ENCODE measurements at regions not wholly inside any gene's neighbourhood (a gene's known extent, or its start where the extent isn't known, plus 50 kb on each side); places are given as distances from the start of the nearest gene placed in this dataset.

DNA sequence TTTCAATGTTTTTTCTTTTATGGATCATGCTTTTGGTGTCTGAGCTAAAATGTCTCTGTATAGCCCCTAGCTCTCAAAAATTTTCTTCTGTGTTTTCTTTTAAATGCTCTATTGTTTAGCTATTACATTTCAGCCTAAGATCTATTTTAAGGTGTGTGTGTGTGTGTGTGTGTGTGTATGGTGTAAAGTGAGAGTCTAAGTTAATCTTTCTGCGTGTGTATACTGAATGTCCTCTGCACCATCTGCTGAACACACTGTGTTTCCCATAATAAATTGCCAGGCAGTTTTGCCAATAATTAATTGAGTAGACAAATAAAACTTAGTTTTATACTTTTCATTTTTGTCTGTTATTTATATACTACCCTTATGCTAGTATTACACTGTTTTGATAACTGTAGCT lies 2096.3 kb upstream of the C9orf72 start:
- no peak overlapping the region for H3K27ac ChIP-seq
- no peaks in the 10 kb centered on the region for H3K36me3 ChIP-seq
- 51 to 63% methylated on average over 1 of the region's 1 CpG for WGBS, 2 donors
- intact Hi-C loops (cut with DNase I), result no loop called here
- TF ChIP-seq POLR2AphosphoS5 (IDR thresholded peaks at IDR 0.05) (no peak), POLR2A (IDR thresholded peaks at IDR 0.05) (no peak), EP300 (IDR thresholded peaks at IDR 0.05) (no peak), CTCF (IDR thresholded peaks at IDR 0.05) (no peak)
- DNase-seq, result no peak
- no peaks in the 10 kb centered on the region for H3K9me3 ChIP-seq
- H3K27me3 ChIP-seq, result no peaks in the 10 kb centered on the region
- no peak overlapping the region for H3K4me3 ChIP-seq
- no peaks in the 10 kb centered on the region for H3K4me1 ChIP-seq

GRCh38 chr9:29685531-29685930 lies 2112.2 kb upstream of the C9orf72 start:
- H3K4me1 ChIP-seq, result no peaks in the 10 kb centered on the region
- H3K27ac ChIP-seq, result no peak overlapping the region
- TF ChIP-seq POLR2AphosphoS5 (IDR thresholded peaks at IDR 0.05) (no peak), CTCF (IDR thresholded peaks at IDR 0.05) (no peak), EP300 (IDR thresholded peaks at IDR 0.05) (no peak), POLR2A (IDR thresholded peaks at IDR 0.05) (no peak)
- H3K36me3 ChIP-seq, result no peaks in the 10 kb centered on the region
- no peaks in the 10 kb centered on the region for H3K27me3 ChIP-seq
- H3K9me3 ChIP-seq, result no peaks in the 10 kb centered on the region
- DNase-seq, result no peak
- no peak overlapping the region for H3K4me3 ChIP-seq
- intact Hi-C loops (cut with DNase I), result no loop called here

DNA sequence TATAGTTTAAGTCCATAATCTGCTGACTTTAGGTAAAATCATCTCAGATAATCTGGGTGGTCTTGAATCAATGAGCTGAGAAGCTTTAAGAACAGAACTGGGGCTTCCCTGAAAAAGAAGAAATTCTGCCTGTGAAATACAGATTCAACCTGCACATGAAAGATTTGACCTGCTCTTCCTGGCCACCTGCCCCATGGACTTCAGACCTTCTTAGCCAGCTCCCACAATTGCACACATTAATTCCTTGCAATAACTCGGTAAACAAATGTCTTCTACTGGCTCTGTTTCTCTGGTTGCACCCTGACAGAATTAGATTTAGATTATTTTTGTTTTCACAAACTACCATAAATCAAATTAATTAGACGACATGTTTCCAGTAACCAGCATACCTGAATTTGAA lies 2117.9 kb upstream of the C9orf72 start:
- H3K27me3 ChIP-seq, result no peaks in the 10 kb centered on the region
- 30 to 76% methylated on average over 2 of the region's 2 CpGs for WGBS, 2 donors
- DNase-seq, result no peak
- intact Hi-C loops (cut with DNase I), result no loop called here
- H3K27ac ChIP-seq, result no peak overlapping the region
- H3K4me1 ChIP-seq, result no peaks in the 10 kb centered on the region
- H3K9me3 ChIP-seq, result no peaks in the 10 kb centered on the region
- H3K36me3 ChIP-seq, result no peaks in the 10 kb centered on the region
- no peak overlapping the region for H3K4me3 ChIP-seq
- TF ChIP-seq POLR2AphosphoS5 (IDR thresholded peaks at IDR 0.05) (no peak), POLR2A (IDR thresholded peaks at IDR 0.05) (no peak), CTCF (IDR thresholded peaks at IDR 0.05) (no peak), EP300 (IDR thresholded peaks at IDR 0.05) (no peak)

DNA sequence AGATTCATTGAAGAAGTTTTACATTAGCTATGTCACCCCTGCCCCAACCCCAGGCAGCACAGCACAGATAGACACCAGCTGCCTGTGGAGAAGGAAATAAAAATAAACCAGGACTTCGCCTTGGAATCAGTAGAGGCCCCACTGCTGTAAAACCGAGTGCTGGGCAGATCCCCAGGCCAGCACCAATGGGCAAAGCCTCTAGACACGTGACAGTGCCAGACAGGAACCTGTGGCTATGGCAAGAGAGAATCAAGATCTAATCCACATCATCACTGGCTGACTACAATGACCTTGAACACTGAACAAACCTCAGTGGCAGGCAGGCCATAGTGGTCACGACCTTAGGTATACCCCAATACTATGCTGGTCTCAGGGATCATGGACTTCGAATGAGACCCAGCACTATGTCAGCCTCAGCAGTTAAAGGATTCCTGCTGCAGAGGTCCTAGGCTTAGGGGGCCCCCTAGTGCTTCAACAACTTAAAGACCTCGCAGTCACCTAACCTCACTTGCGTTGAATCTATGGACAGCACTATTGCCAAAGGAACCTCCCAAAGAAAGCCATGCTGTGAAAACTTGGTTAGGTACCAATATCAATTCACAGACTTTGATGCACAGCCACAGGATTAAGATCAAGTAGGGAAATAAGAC lies 2118.6 kb upstream of the C9orf72 start:
- WGBS, 2 donors, result 43 to 48% methylated on average over 7 of the region's 7 CpGs
- H3K4me1 ChIP-seq, result no peaks in the 10 kb centered on the region
- TF ChIP-seq CTCF (IDR thresholded peaks at IDR 0.05) (no peak), POLR2A (IDR thresholded peaks at IDR 0.05) (no peak), EP300 (IDR thresholded peaks at IDR 0.05) (no peak), POLR2AphosphoS5 (IDR thresholded peaks at IDR 0.05) (no peak)
- no peaks in the 10 kb centered on the region for H3K9me3 ChIP-seq
- H3K27ac ChIP-seq, result no peak overlapping the region
- no peak for DNase-seq
- intact Hi-C loops (cut with DNase I), result no loop called here
- no peaks in the 10 kb centered on the region for H3K27me3 ChIP-seq
- H3K36me3 ChIP-seq, result no peaks in the 10 kb centered on the region
- no peak overlapping the region for H3K4me3 ChIP-seq

DNA sequence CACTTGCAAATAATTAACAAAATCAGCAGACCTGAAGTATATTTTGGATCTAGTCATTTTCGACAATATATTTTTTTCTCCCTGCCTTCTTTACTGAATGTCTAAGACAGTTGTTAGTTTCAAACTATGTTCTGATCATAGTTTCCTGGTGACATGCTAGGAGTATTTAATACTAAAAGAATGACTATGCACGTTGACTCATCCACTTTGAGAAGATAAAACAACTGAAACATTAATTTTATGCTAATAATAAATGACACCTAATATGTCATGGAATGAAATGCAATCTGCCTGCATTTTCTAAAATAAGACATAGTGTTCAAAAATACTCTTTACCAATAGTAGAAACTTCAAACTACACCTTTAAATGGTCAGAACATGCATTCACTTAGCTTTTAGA lies 2123.7 kb upstream of the C9orf72 start:
- TF ChIP-seq EP300 (IDR thresholded peaks at IDR 0.05) (no peak), CTCF (IDR thresholded peaks at IDR 0.05) (no peak)

More for the DNA sequence above, 2123.7 kb upstream of the C9orf72 start:
- H3K9me3 ChIP-seq, result no peaks in the 10 kb centered on the region
- WGBS, 2 donors, result 62 to 73% methylated on average over 2 of the region's 2 CpGs
- intact Hi-C loops (cut with DNase I), result no loop called here
- no peak overlapping the region for H3K4me3 ChIP-seq
- DNase-seq, result no peak
- no peak overlapping the region for H3K27ac ChIP-seq
- no peaks in the 10 kb centered on the region for H3K4me1 ChIP-seq
- no peaks in the 10 kb centered on the region for H3K27me3 ChIP-seq
- no peaks in the 10 kb centered on the region for H3K36me3 ChIP-seq

Data from sigmoid colon (tissue), 6 donors.